GM12874 (cell line): ENCODE measurements at regions not wholly inside any gene's neighbourhood (a gene's known extent, or its start where the extent isn't known, plus 50 kb on each side); places are given as distances from the start of the nearest gene placed in this dataset.

Source experiments
- TF ChIP-seq, protein P1 (sequence below): IDR thresholded peaks from 2 replicates; pipeline ENCODE4 v1.5.1; 2011; ENCODE audit warnings: low read depth, mild to moderate bottlenecking, control low read depth, low read length, moderate library complexity; ENCODE audit not compliant: insufficient read depth

GRCh38 chr14:42002141-42002540, 395.5 kb downstream of the LRFN5 start:
- TF ChIP-seq, protein P1, sequence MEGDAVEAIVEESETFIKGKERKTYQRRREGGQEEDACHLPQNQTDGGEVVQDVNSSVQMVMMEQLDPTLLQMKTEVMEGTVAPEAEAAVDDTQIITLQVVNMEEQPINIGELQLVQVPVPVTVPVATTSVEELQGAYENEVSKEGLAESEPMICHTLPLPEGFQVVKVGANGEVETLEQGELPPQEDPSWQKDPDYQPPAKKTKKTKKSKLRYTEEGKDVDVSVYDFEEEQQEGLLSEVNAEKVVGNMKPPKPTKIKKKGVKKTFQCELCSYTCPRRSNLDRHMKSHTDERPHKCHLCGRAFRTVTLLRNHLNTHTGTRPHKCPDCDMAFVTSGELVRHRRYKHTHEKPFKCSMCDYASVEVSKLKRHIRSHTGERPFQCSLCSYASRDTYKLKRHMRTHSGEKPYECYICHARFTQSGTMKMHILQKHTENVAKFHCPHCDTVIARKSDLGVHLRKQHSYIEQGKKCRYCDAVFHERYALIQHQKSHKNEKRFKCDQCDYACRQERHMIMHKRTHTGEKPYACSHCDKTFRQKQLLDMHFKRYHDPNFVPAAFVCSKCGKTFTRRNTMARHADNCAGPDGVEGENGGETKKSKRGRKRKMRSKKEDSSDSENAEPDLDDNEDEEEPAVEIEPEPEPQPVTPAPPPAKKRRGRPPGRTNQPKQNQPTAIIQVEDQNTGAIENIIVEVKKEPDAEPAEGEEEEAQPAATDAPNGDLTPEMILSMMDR = no peak

DNA sequence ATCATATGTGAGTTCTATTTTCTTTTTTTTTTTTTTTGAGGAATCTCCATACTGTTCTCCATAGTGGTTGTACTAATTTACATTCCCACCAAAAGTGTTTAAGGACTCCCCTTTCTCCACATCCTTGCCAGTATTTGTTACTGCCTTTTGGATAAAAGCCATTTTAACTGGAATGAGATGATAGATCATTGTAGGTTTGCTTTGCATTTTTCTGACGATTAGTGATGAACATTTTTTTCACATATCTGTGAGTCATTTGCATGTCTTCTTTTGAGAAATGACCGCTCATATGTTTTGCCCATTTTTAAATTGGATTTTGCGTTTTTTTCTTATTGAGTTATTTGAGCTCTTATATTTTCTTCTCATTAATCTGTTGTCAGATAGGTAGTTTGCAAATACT, 394.8 kb downstream of the LRFN5 start:
- TF ChIP-seq, protein P1 = no peak

DNA sequence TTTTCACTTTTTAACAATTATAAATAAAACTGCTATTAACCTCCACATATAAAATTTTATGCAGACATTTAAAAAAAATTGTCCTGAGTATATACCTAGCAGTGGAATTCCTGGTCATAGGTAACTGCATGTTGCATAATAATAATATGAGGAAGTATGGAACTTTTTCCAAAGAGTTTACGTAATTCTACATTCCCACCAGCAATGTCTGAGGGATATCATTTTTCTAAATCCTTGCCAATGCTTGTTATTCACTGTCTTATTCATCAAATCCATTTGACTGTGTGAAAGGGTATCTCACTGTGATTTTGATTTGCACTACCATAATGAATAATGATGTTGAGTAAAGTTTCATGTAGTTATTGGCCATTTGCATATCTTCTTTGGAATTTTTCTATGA, 393.8 kb downstream of the LRFN5 start:
- TF ChIP-seq, protein P1 = no peak

DNA sequence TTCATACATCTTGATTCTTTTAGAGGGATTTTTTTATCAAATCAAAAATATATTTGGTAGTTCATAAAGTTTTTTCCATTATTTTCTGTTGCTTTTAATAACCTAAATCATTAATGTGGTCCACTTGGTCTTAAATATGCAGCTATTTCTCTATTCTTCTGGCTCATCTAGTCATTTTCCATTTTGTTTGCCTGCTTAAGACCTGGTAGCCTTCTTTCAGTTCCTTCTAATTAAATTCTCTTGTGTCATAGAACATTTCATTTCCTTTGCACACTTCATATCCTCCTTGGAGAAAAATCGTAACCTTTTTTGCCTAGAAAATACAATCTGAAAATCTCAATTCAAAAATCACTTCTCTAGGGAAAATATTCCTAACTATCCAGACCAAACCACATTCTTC, 387.0 kb downstream of the LRFN5 start:
- TF ChIP-seq, protein P1 = no peak

DNA sequence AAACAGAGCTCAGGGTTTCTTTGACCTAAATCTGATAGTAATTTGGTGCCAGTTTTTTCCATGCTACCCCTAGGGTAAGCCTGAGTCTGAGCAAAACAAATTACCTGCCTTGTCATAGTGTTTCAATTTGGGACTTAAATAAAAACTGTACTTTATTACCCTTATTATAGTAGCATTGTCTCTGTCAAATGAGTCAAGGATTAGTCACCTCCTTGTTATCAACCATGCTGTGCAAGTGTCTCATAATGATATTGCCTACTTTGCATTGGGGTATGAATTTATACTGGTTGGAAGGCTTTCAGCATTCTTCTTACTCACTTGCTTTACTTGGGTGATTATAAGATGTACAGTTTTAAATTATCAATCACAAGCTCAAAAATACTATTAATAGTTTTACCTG, 380.0 kb downstream of the LRFN5 start:
- TF ChIP-seq, protein P1 = no peak

DNA sequence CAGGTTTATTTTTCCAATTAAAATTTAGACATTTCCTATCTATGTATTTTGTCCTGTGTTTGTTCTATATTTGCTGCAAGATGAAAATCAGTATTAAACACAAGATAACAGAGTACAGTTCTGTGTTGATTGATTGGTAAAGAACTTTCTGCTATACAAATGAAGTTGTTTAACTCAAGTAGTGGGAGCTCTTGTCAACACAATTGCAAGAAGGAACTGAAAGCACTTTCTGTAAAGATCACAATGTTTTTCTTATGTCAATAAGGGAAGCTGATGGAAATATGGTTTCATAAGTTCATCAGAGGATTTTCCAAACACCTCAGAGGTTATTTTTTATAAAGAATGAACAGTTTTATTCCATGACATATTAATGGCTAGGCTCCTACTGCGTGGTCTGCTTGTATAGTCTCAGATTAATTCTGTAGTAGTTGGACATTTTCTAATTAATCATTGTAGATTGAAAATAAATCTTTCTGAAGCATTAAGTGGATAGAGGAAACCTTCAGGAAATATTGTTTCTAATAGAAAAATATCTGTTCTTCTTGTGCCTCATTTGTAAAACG, 379.5 kb downstream of the LRFN5 start:
- TF ChIP-seq, protein P1 = no peak

DNA sequence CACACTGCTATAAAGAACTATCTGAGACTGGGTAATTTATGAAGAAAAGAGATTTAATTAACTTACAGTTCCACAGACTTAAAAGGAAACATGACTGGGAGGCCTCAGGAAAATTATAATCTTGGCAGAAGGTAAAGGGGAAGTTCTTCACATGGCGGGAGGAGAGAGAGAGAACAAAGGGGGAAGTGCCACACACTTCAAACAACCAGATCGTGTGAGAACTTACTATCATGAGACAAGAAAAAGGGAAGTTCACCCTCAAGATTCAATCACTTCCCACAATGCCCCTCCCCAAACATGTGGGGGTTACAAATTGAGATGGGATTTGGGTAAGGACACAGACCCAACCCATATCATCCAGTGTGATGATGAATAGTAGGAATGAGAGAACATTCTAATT, 366.5 kb downstream of the LRFN5 start:
- TF ChIP-seq, protein P1 = no peak

DNA sequence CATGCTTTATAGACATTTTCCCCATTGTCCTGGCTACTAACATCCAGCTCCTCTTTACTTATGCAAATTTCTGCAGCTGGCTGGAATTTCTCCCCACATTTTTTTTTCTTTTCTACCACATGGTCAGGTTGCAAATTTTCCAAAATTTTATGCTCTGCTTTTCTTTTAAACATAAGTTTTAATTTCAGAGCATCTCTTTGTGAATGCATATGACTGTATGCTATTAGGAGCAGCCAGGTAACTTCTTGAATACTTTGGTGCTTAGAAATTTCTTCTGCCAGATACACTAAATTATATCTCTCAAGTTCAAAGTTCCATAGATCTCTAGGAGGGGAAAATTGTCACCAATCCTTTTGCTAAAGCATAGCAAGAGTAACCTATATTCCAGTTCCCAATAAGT, 365.9 kb downstream of the LRFN5 start:
- TF ChIP-seq, protein P1 = no peak
